ENCODE measurements at regions not wholly inside any gene's neighbourhood (a gene's known extent, or its start where the extent isn't known, plus 50 kb on each side); places are given as distances from the start of the nearest gene placed in this dataset.

- no peaks in the 10 kb centered on the region for H3F3A ChIP-seq (replicated peaks; ENCODE audit: low read depth)
- H2AFZ ChIP-seq = no peak overlapping the region
- Mint-ChIP-seq H3K4me1 (peaks cover 31% of the 10 kb centered on the region), H3K36me3 (ENCODE audit: low read depth) (no peaks in the 10 kb centered on the region), H3K27me3 (ENCODE audit: insufficient read depth, low read depth, poor library complexity) (no peaks in the 10 kb centered on the region), H3K9me3 (peaks cover 14% of the 10 kb centered on the region), H3K4me3 (no peak overlapping the region), H3K27ac (no peak overlapping the region)
- no peak for ATAC-seq
- no peak overlapping the region for H3K4me3 ChIP-seq
- H4K20me1 ChIP-seq (replicated peaks; ENCODE audit: insufficient read depth) = no peaks in the 10 kb centered on the region
- no peaks in the 10 kb centered on the region for H3K79me2 ChIP-seq (replicated peaks; ENCODE audit: insufficient read depth)
- no peak overlapping the region for H3K27ac ChIP-seq (ENCODE audit: low read depth)
- H3K9me2 ChIP-seq (ENCODE audit: insufficient read depth) = no peaks in the 10 kb centered on the region
- no peak for TF ChIP-seq CTCF (conservative IDR thresholded peaks at IDR 0.05; ENCODE audit: low read depth in 2 of 2)
- no peak for TF ChIP-seq EZH2 (IDR thresholded peaks at IDR 0.05; ENCODE audit: low read depth, unreplicated experiment)
- no peak for TF ChIP-seq REST (IDR thresholded peaks at IDR 0.05; ENCODE audit: unreplicated experiment)
- no peak for TF ChIP-seq EZH2phosphoT487 (IDR thresholded peaks at IDR 0.05; ENCODE audit: unreplicated experiment)
- no peak for DNase-seq (ENCODE audit: low spot score)
- H3K4me2 ChIP-seq = no peak overlapping the region; the same call in 1 of the 2 replicates
- H3K4me1 ChIP-seq (ENCODE audit: insufficient read depth) = peaks cover 21% of the 10 kb centered on the region
- no peaks in the 10 kb centered on the region for H3K36me3 ChIP-seq (ENCODE audit: insufficient read depth)
- H3K27me3 ChIP-seq (ENCODE audit: insufficient read depth) = no peaks in the 10 kb centered on the region
These were observed 260.7 kb downstream of the OPA1 start for GRCh38 chr3:193853511-193854219.

- Mint-ChIP-seq H3K9me3 (peaks cover 6% of the 10 kb centered on the region), H3K36me3 (ENCODE audit: low read depth) (no peaks in the 10 kb centered on the region), H3K4me3 (no peak overlapping the region), H3K4me1 (peaks cover 7% of the 10 kb centered on the region), H3K27ac (no peak overlapping the region), H3K27me3 (ENCODE audit: insufficient read depth, low read depth, poor library complexity) (peaks cover 2% of the 10 kb centered on the region)
- Histone ChIP-seq H3F3A (replicated peaks; ENCODE audit: low read depth) (no peaks in the 10 kb centered on the region), H3K4me1 (ENCODE audit: insufficient read depth) (peaks cover 6% of the 10 kb centered on the region; the same call in 1 of the 2 replicates), H3K4me2 (no peak overlapping the region), H3K79me2 (replicated peaks; ENCODE audit: insufficient read depth) (no peaks in the 10 kb centered on the region), H4K20me1 (replicated peaks; ENCODE audit: insufficient read depth) (no peaks in the 10 kb centered on the region), H3K9me2 (ENCODE audit: insufficient read depth) (no peaks in the 10 kb centered on the region), H3K27me3 (ENCODE audit: insufficient read depth) (no peaks in the 10 kb centered on the region), H3K4me3 (no peak overlapping the region), H3K36me3 (ENCODE audit: insufficient read depth) (no peaks in the 10 kb centered on the region), H2AFZ (no peak overlapping the region), H3K27ac (ENCODE audit: low read depth) (no peak overlapping the region)
- DNase-seq (ENCODE audit: low spot score) (no peak), ATAC-seq (no peak)
- TF ChIP-seq ETS1 (IDR thresholded peaks at IDR 0.05) (no peak), ZNF331 (CRISPR knock-in tag; IDR thresholded peaks at IDR 0.05; ENCODE audit: low read depth) (no peak), STAT1 (IDR thresholded peaks at IDR 0.05; ENCODE audit: unreplicated experiment) (no peak), CREB1 (CRISPR knock-in tag; IDR thresholded peaks at IDR 0.05; ENCODE audit: low read depth) (no peak)
These were observed 265.0 kb downstream of the OPA1 start for GRCh38 chr3:193857996-193858395.
